Nephron (organoid): ENCODE measurements at regions not wholly inside any gene's neighbourhood (a gene's known extent, or its start where the extent isn't known, plus 50 kb on each side); places are given as distances from the start of the nearest gene placed in this dataset.
"Not testable (repeated sequence)": the region's sequence is repeated elsewhere in the genome, so short reads cannot be mapped to it uniquely, and the experiment has no call there.

Source experiments
- H3K27ac Mint-ChIP-seq, 3 experiments: 2 replicates each; pipeline ENCODE4 v1.8.0; 2020; ENCODE audit warnings: mixed read lengths in 3 of 3, mild to moderate bottlenecking in 2 of 3, moderate library complexity in 1 of 3
- H3K27me3 Mint-ChIP-seq: 2 replicates; pipeline ENCODE4 v1.8.0; 2021; ENCODE audit warnings: low read depth, mild to moderate bottlenecking, moderate library complexity, mixed read lengths
- H3K36me3 Mint-ChIP-seq: 2 replicates; pipeline ENCODE4 v1.8.0; 2020; ENCODE audit warnings: low read depth, mixed read lengths
- H3K4me1 Mint-ChIP-seq: 2 replicates; pipeline ENCODE4 v1.8.0; 2020; ENCODE audit warnings: mixed read lengths
- H3K4me3 Mint-ChIP-seq, 3 experiments: 2 replicates each; pipeline ENCODE4 v1.8.0; 2020; ENCODE audit warnings: mild to moderate bottlenecking in 3 of 3, mixed read lengths in 3 of 3, moderate library complexity in 2 of 3
- H3K9me3 Mint-ChIP-seq: 2 replicates; pipeline ENCODE4 v1.8.0; 2020; ENCODE audit warnings: mixed read lengths
- CTCF ChIP-seq, 3 experiments: fragments of 200-600 bp; sonication (generic); IDR thresholded peaks; one replicate each; pipeline ENCODE4 v1.5.0; 2021; ENCODE audit warnings: antibody characterized with exemption in 3 of 3; ENCODE audit not compliant: unreplicated experiment in 3 of 3

DNA sequence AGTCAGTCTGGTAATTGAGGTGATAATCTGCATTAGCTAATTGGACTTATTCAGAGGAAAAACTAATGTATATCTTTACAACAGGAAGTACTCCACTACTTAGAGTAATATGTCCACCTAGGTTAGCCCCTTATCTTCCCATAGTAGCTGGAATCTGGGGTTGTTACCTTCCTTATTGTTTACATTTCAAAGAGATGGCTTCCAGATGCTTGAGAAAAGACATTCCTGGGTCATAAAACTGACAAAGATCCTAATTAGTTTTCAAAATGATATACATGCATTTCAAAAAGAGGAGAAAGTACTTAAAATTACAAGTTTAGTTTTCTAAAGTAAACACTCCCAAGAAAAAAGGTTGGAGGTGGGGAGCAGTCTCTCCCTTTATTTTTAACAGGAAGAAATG, 78.1 kb downstream of the RPL10L start:
- Mint-ChIP-seq H3K4me1 (peaks cover 14% of the 10 kb centered on the region), H3K9me3 (peaks cover 15% of the 10 kb centered on the region), H3K4me3 (no peak overlapping the region), H3K27me3 (no peaks in the 10 kb centered on the region), H3K36me3 (peaks cover 11% of the 10 kb centered on the region), H3K27ac (peak overlapping the region; percentile 12 to 83 (median 54))
- no peak for TF ChIP-seq CTCF (IDR thresholded peaks at IDR 0.05; ENCODE audit: unreplicated experiment in 3 of 3)

DNA sequence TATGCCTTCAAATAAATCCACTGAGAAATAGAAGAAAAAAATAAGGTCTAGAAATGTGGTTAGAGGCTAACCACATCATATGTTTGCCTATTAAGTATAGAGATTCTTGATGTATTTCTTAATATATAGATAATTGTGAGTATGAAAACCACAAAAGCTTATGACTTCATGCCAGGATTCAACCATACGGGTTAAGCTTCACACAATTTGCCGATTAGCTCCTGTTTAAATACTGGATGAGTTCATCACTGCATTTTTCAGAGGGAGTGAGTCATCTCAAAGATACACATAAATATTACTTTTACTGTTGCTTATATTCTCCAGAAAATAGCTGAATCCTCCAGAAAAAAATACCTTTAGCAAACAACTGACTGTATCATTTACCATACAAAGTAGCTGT, 79.6 kb downstream of the RPL10L start:
- Mint-ChIP-seq H3K27ac (no peak overlapping the region), H3K4me3 (no peak overlapping the region), H3K36me3 (peaks cover 11% of the 10 kb centered on the region), H3K4me1 (peaks cover 14% of the 10 kb centered on the region), H3K9me3 (peaks cover 16% of the 10 kb centered on the region), H3K27me3 (no peaks in the 10 kb centered on the region)
- TF ChIP-seq CTCF (IDR thresholded peaks at IDR 0.05; ENCODE audit: unreplicated experiment in 3 of 3): no peak

- peaks cover 13% of the 10 kb centered on the region for H3K9me3 Mint-ChIP-seq
- not testable (repeated sequence) for H3K36me3 Mint-ChIP-seq, H3K4me1 Mint-ChIP-seq, H3K4me3 Mint-ChIP-seq, H3K27me3 Mint-ChIP-seq, H3K27ac Mint-ChIP-seq
These were observed 83.4 kb downstream of the RPL10L start for GRCh38 chr14:46568161-46568560.

GRCh38 chr14:46550836-46551235, 100.7 kb downstream of the RPL10L start:
- Mint-ChIP-seq H3K36me3 (peaks cover 5% of the 10 kb centered on the region), H3K9me3 (peaks cover 13% of the 10 kb centered on the region), H3K4me3 (no peak overlapping the region), H3K27ac (no peak overlapping the region), H3K4me1 (no peaks in the 10 kb centered on the region), H3K27me3 (no peaks in the 10 kb centered on the region)
- no peak for TF ChIP-seq CTCF (IDR thresholded peaks at IDR 0.05; ENCODE audit: unreplicated experiment in 3 of 3)

DNA sequence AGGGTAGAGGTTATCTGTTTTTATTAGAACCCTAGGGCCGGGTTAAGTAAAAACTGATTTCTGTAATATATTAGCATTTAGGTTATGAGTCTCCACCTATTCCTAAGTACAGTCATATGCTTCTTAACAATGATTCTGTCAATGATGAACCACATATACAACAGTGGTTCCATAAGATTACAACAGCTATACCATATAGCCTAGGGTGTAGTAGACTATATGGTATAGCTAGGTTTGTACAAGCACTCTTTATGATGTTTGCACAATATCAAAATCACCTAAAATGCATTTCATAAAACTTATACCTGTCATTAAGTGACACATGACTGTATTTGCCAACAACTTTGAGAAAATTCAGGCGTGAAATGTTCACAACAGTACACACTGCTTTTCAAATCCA, 110.6 kb downstream of the RPL10L start:
- Mint-ChIP-seq H3K4me3 (no peak overlapping the region), H3K27me3 (no peaks in the 10 kb centered on the region), H3K27ac (no peak overlapping the region), H3K4me1 (no peaks in the 10 kb centered on the region), H3K9me3 (no peaks in the 10 kb centered on the region), H3K36me3 (no peaks in the 10 kb centered on the region)
- no peak for TF ChIP-seq CTCF (IDR thresholded peaks at IDR 0.05; ENCODE audit: unreplicated experiment in 3 of 3)

DNA sequence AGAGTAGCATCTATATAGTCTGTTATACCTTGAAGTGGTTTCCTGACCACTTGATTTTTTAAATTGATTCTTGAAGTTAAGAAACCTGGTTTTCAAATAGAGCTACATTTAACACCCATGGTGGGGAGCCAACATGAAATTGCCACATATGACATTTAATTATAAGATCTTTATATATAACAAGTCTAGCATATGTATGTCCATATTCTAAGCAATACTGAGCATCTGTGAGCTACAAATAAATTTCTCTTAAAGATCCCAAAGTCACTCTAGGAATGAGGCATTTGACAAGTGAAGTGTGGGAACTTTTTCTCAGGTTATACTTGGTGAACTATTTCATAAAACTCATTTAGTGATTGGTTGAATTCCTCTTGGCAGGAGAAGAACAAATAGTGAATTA, 132.5 kb downstream of the RPL10L start:
- no peak for TF ChIP-seq CTCF (IDR thresholded peaks at IDR 0.05; ENCODE audit: unreplicated experiment in 3 of 3)
- H3K36me3 Mint-ChIP-seq: no peaks in the 10 kb centered on the region
- H3K27me3 Mint-ChIP-seq: no peaks in the 10 kb centered on the region
- H3K27ac Mint-ChIP-seq: no peak overlapping the region
- H3K9me3 Mint-ChIP-seq: no peaks in the 10 kb centered on the region
- no peaks in the 10 kb centered on the region for H3K4me1 Mint-ChIP-seq
- no peak overlapping the region for H3K4me3 Mint-ChIP-seq

DNA sequence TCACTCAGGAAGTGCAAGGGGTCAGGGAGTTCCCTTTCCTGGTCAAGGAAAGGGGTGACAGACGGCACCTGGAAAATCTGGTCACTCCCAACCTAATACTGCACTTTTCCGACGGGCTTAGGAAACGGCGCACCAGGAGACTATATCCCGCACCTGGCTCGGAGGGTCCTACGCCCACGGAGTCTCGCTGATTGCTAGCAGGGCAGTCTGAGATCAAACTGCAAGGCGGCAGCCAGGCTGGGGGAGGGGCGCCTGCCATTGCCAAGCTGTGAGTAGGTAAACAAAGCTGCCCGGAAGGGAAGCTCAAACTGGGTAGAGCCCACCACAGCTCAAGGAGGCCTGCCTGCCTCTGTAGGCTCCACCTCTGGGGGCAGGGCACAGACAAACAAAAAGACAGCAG, 142.8 kb downstream of the RPL10L start:
- H3K27ac Mint-ChIP-seq, H3K36me3 Mint-ChIP-seq, H3K4me3 Mint-ChIP-seq, H3K27me3 Mint-ChIP-seq, H3K4me1 Mint-ChIP-seq: not testable (repeated sequence)
- H3K9me3 Mint-ChIP-seq: peaks cover 20% of the 10 kb centered on the region
